ENCODE measurements at regions not wholly inside any gene's neighbourhood (a gene's known extent, or its start where the extent isn't known, plus 50 kb on each side); places are given as distances from the start of the nearest gene placed in this dataset.

GRCh38 chr5:18113721-18114120 lies 479.5 kb downstream of the TAF11L14 start:
- peak; percentile 0 for DNase-seq (ENCODE audit: low read depth)

GRCh38 chr5:18114151-18114757 lies 480.0 kb downstream of the TAF11L14 start:
- no peak for DNase-seq (ENCODE audit: low read depth)

- no peak for DNase-seq (ENCODE audit: low read depth)
Observed at GRCh38 chr5:18117968-18118367, 483.7 kb downstream of the TAF11L14 start.

DNA sequence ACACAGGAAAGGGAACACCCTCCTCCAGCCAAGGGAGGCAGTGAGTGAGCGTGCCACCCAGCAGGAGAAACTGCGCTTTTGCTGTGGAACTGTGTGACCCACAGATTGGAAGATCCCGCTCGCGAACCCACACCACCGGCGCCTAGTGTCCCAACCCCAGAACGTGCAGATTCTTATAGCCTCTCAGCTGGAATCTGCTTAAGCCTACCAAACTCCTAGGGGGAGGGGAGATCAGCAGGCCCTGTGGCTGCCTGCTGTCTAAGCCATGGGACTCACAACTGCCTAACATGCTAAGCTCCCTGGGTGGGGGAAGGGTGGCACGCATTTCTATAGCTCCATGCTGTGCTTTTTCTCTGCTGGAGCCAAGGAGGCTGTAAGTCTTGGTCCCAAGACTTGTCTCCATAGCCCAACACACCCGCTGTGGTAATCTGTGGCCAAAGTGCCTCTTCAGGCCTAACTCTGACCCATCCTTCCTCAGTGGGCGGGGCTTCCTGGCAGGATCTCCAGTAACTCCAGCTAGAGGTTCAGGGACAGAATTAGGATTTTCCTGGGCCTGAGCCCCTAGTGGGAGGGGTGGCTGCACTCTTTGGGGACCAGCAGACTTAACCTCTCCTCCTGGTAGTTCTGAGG lies 485.0 kb downstream of the TAF11L14 start:
- no peak for DNase-seq (ENCODE audit: low read depth)

DNA sequence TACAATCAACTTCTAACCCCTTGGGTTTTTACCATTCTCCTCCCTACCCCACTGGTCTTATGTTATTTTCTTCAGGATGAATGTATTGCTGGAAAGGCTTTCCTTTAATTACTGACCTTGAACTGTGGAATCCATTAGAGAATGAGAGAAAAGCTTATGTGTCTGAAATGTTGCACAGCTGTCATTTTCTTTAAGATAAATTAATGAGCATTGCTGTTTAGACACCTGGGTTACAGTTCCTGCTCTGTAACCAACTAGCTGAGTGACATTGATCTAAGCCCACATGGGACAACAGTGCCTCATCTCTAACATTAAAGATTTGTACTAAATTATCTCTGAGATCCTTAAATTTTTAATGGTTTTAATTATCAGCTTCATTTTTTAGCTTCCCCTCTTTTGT lies 507.0 kb downstream of the TAF11L14 start:
- DNase-seq (ENCODE audit: low read depth), result no peak

DNA sequence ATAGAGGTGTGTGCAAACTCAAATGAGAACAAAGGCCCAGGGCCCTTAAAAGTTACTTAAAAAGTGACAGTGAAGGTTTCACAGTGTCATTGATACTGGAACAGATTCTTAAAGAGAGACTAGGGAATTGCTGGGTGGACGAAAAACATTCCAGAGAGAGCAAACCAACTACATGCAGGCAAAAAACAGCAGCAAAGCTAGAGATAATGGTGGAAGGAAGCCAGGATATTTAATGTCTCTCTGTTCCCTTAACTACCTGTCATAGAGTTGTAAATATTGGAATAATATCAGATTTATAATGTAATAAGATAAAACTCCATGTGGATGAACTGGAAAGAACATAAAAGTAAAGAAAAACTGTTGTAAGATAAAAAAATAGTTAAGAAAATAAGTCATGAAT lies 508.6 kb downstream of the TAF11L14 start:
- DNase-seq (ENCODE audit: low read depth), result no peak

GRCh38 chr5:18152671-18153070 lies 518.4 kb downstream of the TAF11L14 start:
- DNase-seq (ENCODE audit: low read depth), result no peak

- DNase-seq (ENCODE audit: low read depth), result no peak
Observed at GRCh38 chr5:18158166-18158565, 523.9 kb downstream of the TAF11L14 start.

DNA sequence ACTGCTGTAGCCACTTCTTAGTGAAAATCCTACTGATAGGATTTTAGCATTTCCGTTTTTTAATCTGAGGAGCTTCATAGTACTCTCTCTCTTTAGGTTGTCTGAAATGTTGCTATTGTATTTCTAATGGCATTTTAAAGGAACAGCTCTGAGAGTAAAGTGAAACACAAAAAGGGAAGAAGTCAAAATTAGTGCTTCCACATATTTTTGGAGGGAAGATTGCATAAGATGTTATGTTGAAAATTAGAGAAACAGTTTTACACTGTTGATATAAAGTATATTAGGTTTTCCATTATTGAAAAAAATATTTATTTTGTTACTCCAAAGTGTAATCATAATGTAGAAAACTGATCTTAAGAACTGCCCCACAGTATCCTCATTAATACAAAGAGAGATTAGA lies 525.1 kb downstream of the TAF11L14 start:
- DNase-seq (ENCODE audit: low read depth), result no peak

GRCh38 chr5:18171684-18172083 lies 537.4 kb downstream of the TAF11L14 start:
- DNase-seq (ENCODE audit: low read depth), result no peak

DNA sequence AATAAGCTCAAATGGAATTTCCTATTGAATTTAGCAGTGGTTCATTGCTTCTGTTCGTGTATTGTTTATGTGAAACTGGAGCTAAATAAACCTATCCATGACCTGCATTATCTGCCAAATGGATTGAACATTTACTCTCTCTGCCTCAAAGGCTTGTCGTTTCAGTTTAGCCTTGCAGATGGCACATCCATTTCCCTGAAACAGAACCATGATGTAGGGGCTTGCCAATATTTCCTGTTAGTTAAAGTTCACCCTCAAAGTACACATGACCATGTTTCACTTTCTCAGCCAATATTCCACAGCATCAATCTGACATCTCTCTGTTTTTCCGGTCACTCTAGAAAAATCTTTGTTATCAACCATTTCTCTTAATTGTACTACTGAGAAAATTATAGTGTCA lies 545.3 kb downstream of the TAF11L14 start:
- no peak for DNase-seq (ENCODE audit: low read depth)

- no peak for DNase-seq (ENCODE audit: low read depth)
Observed at GRCh38 chr5:18181575-18181974, 547.3 kb downstream of the TAF11L14 start.

DNA sequence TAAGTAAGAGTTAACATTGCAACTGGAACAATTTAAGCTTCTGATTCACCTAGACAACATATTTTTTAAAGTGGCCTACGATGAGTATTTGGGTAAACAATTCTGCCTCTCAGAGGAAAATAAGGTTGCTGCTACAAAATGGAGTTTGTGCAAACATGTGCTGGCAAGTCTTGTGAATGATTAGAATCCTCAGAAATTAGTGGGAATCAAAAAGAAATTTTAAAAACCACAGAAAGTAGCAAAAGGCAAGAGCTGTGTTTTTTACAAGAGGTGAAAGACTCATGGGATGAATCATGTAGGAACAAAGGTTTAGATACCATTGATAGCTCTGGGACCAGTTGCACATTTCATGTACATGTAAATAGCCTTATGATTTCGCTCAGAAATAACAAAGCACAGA lies 561.6 kb downstream of the TAF11L14 start:
- no peak for DNase-seq (ENCODE audit: low read depth)

- no peak for DNase-seq (ENCODE audit: low read depth)
Observed at GRCh38 chr5:18197734-18198133, 563.5 kb downstream of the TAF11L14 start.

- no peak for DNase-seq (ENCODE audit: low read depth)
Observed at GRCh38 chr5:18202164-18202563, 567.9 kb downstream of the TAF11L14 start.

GRCh38 chr5:18203296-18203695 lies 569.0 kb downstream of the TAF11L14 start:
- no peak for DNase-seq (ENCODE audit: low read depth)

DNA sequence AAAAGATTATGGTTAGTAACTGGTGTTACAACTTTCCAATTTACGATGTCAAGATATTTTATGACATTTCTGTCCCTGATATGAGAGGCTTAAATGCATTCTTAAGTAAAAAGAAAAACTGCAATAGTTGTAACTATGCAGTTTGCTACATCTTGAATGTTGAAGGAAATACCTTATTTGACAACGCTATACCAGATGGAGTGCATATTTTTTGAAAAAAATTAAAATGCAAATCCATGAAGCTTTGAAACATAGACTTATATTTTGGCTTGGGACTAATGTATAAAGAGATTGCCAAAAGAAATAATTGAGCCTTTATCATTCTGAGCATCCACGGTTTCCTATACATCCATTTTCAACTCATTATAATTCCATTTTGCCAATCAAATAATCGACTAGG lies 579.4 kb downstream of the TAF11L14 start:
- DNase-seq (ENCODE audit: low read depth), result no peak

DNA sequence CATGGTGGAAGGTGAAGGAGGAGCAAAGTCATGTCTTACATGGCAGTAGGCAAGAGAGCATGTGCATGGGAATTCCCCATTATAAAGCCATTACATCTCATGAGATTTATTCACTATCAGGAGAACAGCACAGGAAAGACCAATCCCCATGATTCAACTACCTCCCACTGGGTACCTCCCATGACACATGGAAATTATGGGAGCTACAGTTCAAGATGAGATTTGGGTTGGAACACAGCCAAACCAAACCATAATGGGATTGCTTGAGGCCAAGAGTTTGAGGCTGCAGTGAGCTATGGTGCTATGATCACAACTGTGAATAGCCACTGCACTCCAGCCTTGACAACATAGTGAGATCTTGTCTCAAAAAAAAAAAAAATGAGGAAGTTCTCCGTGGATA lies 581.8 kb downstream of the TAF11L14 start:
- no peak for DNase-seq (ENCODE audit: low read depth)

GRCh38 chr5:18216729-18217128 lies 582.5 kb downstream of the TAF11L14 start:
- no peak for DNase-seq (ENCODE audit: low read depth)

- DNase-seq (ENCODE audit: low read depth), result no peak
Observed at GRCh38 chr5:18219241-18219640, 585.0 kb downstream of the TAF11L14 start.

- peak; percentile 2 for DNase-seq (ENCODE audit: low read depth)
Observed at GRCh38 chr5:18220631-18221030, 586.4 kb downstream of the TAF11L14 start.

DNA sequence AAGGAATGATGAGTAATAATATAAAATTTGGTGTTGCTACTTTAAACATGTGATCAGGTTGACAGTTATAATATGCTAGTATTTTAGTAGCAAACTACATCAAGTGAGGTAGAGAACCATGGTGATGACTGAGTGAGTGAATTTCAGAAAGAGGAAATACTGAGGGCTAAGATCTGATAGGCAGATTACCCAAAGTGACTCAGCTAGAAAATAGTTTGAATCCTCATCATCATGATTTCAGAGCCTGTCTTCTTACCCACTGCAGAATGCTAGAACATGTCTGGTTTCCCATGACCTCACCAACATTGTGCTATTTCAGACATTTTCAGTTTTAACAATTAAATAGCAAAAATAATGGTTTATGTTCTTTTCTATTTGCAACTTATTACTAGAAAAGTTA lies 602.1 kb downstream of the TAF11L14 start:
- DNase-seq (ENCODE audit: low read depth), result peak; percentile 16

DNA sequence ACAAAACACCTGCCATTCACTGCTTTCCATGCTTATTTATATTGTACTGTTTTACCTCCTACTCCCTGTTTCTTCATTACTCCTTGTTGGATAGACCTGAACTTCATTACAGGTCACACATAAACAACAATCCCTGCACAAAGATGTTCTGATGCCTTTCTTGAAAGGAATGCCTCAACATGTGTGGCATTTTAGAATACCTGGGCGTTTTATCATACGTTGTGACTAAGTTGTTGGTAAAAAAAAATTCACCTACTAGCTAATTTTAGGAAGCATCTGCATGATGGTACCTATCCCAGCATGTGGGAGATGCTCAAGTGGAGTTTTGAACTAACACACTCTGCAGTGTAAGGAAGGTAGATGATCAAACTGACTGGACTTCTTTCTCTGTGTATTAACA lies 604.1 kb downstream of the TAF11L14 start:
- DNase-seq (ENCODE audit: low read depth), result no peak

DNA sequence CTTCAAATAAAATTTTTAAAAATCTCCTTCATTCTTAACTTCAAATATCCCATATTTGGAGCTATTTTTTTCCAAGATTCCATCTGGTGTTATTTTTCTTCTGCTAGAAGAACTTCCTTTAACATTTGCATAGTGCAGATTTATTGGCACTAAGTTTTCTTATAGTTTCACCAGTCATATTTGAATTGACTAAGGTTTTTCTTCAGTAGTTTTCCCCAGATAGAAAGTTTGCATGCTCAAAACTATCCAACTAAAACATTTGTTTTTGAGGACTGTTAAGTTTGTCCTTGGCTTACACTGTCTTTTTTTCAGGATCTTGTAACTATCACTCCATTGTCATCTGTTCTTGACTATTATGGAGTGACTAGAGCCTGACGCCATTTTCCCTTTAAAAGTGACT lies 606.7 kb downstream of the TAF11L14 start:
- no peak for DNase-seq (ENCODE audit: low read depth)

Data from ELR (cell line).